CD4-positive, alpha-beta T cell treated with Interleukin-17A for 4 hours (primary cell): ENCODE measurements at regions not wholly inside any gene's neighbourhood (a gene's known extent, or its start where the extent isn't known, plus 50 kb on each side); places are given as distances from the start of the nearest gene placed in this dataset.

Experiments
- DNase-seq: peaks from one replicate; pipeline ENCODE4 v3.0.0-alpha.2; 2020; ENCODE audit warnings: mixed read lengths

- DNase-seq: no peak
Observed at GRCh38 chr6:48809700-48810099, 653.4 kb downstream of the MMUT start.

- no peak for DNase-seq
Observed at GRCh38 chr6:48809245-48809644, 653.8 kb downstream of the MMUT start.

- no peak for DNase-seq
Observed at GRCh38 chr6:48798296-48798695, 664.8 kb downstream of the MMUT start.

- DNase-seq: no peak
Observed at GRCh38 chr6:48782225-48782624, 671.2 kb upstream of the PTCHD4 start.

GRCh38 chr6:48777411-48777810 is 666.4 kb upstream of the PTCHD4 start:
- no peak for DNase-seq

- DNase-seq: no peak
Observed at GRCh38 chr6:48775157-48775556, 664.2 kb upstream of the PTCHD4 start.

- DNase-seq: no peak
Observed at GRCh38 chr6:48774276-48774675, 663.3 kb upstream of the PTCHD4 start.

GRCh38 chr6:48766349-48766748 is 655.4 kb upstream of the PTCHD4 start:
- DNase-seq: no peak

GRCh38 chr6:48765352-48765961 is 654.5 kb upstream of the PTCHD4 start:
- DNase-seq: no peak

GRCh38 chr6:48764286-48765044 is 653.5 kb upstream of the PTCHD4 start:
- no peak for DNase-seq

GRCh38 chr6:48757661-48758060 is 646.7 kb upstream of the PTCHD4 start:
- no peak for DNase-seq

- DNase-seq: no peak
Observed at GRCh38 chr6:48755315-48755714, 644.3 kb upstream of the PTCHD4 start.

- DNase-seq: no peak
Observed at GRCh38 chr6:48754641-48755040, 643.6 kb upstream of the PTCHD4 start.

- DNase-seq: no peak
Observed at GRCh38 chr6:48750861-48751260, 639.9 kb upstream of the PTCHD4 start.

- no peak for DNase-seq
Observed at GRCh38 chr6:48747471-48747870, 636.5 kb upstream of the PTCHD4 start.

- no peak for DNase-seq
Observed at GRCh38 chr6:48747040-48747439, 636.0 kb upstream of the PTCHD4 start.

- DNase-seq: no peak
Observed at GRCh38 chr6:48744948-48745347, 634.0 kb upstream of the PTCHD4 start.

GRCh38 chr6:48743738-48744137 is 632.7 kb upstream of the PTCHD4 start:
- no peak for DNase-seq

- no peak for DNase-seq
Observed at GRCh38 chr6:48736501-48737206, 625.7 kb upstream of the PTCHD4 start.

GRCh38 chr6:48735846-48736245 is 624.8 kb upstream of the PTCHD4 start:
- DNase-seq: no peak

GRCh38 chr6:48733581-48733980 is 622.6 kb upstream of the PTCHD4 start:
- no peak for DNase-seq

- no peak for DNase-seq
Observed at GRCh38 chr6:48714699-48715098, 603.7 kb upstream of the PTCHD4 start.

- no peak for DNase-seq
Observed at GRCh38 chr6:48714250-48714649, 603.3 kb upstream of the PTCHD4 start.

GRCh38 chr6:48713612-48714011 is 602.6 kb upstream of the PTCHD4 start:
- no peak for DNase-seq
